ENCODE measurements at regions not wholly inside any gene's neighbourhood (a gene's known extent, or its start where the extent isn't known, plus 50 kb on each side); places are given as distances from the start of the nearest gene placed in this dataset.

DNA sequence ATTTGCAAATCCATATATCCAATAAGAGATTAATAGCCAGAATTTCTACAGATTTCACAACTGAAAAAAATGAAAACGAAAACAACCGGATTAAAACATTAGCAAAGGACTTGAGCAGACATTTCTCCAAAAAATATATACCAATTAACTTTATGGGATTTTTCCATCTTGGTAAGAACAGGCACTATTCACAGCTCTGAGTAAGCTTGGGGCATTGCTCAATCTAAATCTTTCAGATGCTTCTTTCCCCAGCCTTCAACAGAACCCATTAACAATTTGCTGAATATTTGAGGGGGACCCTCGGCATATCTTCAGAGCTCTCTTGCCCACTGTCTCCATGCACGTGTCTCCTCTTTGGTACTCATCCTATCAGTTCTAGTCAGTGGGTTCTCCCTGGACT lies 111.7 kb upstream of the CD93 start:
- Histone ChIP-seq H3K9ac (ENCODE audit: low read depth, low read length) (no peak overlapping the region), H3K36me3 (ENCODE audit: control insufficient read depth, insufficient read depth, low read length) (no peaks in the 10 kb centered on the region), H3K4me1 (ENCODE audit: control insufficient read depth, insufficient read depth, low read length) (no peaks in the 10 kb centered on the region), H2AK5ac (ENCODE audit: low read depth, low read length) (no peak overlapping the region), H3K4me3 (ENCODE audit: insufficient read depth, low read depth, low read length) (no peak overlapping the region), H3K18ac (ENCODE audit: low read depth, low read length) (no peak overlapping the region), H2BK5ac (ENCODE audit: low read depth, low read length, poor library complexity, severe bottlenecking) (no peak overlapping the region), H3K27ac (ENCODE audit: insufficient read depth, low read length) (no peak overlapping the region), H3K79me1 (ENCODE audit: low read depth in 1 of 2, low read length in 2 of 2) (no peaks in the 10 kb centered on the region), H4K5ac (ENCODE audit: low read depth, low read length) (no peak overlapping the region), H3K14ac (replicated peaks; ENCODE audit: low read depth, low read length) (no peak overlapping the region), H4K20me1 (ENCODE audit: insufficient read depth, low read length) (no peaks in the 10 kb centered on the region), H3K27me3 (ENCODE audit: control insufficient read depth, insufficient read depth, low read length) (peaks cover 37% of the 10 kb centered on the region), H2AK9ac (replicated peaks; ENCODE audit: low read depth, low read length, poor library complexity) (no peak overlapping the region), H3K4ac (ENCODE audit: low read depth, low read length) (no peak overlapping the region), H2BK20ac (ENCODE audit: low read depth, low read length) (no peak overlapping the region), H2AFZ (replicated peaks; ENCODE audit: low read length, poor library complexity) (no peak overlapping the region), H3K23ac (ENCODE audit: low read depth, low read length) (no peak overlapping the region), H4K8ac (ENCODE audit: low read depth in 2 of 2, low read length in 2 of 2) (no peak overlapping the region), H3K9me3 (ENCODE audit: control insufficient read depth, insufficient read depth, low read length) (no peaks in the 10 kb centered on the region), H4K91ac (ENCODE audit: insufficient read depth, low read depth, low read length) (no peak overlapping the region), H3K56ac (ENCODE audit: extremely low read depth, insufficient read depth, low read length) (no peak overlapping the region), H3K9me1 (ENCODE audit: insufficient read depth, low read length) (no peaks in the 10 kb centered on the region), H2BK15ac (ENCODE audit: low read depth, low read length) (no peak overlapping the region), H2BK120ac (ENCODE audit: low read depth, low read length) (no peak overlapping the region), H3K4me2 (ENCODE audit: low read depth, low read length) (no peak overlapping the region)
- BruUV-seq (replicated peaks), result no TSS peak
- CTCF ChIA-PET, result no interaction called here
- in situ Hi-C loops (cut with MboI; ENCODE audit: low sequenced_read_pairs) (loop anchor here (25.0 kb wide), 1 partner anchor 111 kb away; the partner anchor contains the start of gene CD93), dilution Hi-C loops (cut with HindIII; ENCODE audit: low sequenced_read_pairs, unreplicated experiment) (no loop called here), intact Hi-C loops (cut with micrococcal nuclease) (no loop called here)
- POLR2A ChIA-PET (ENCODE audit: unreplicated experiment), result no interaction called here
- ATAC-seq (ENCODE audit: low read depth), result no peak
- no peak for DNase-seq
- WGBS, 2 experiments (ENCODE audit: extremely low coverage in 2 of 2, insufficient read length in 1 of 2), result 80% methylated on average over 1 of the region's 4 CpGs; no CpG with 5 or more reads in 1 of the 2 experiments
- TF ChIP-seq SMC3 (IDR thresholded peaks at IDR 0.05; ENCODE audit: low read depth, low read length) (no peak), POLR2A (IDR thresholded peaks at IDR 0.05; ENCODE audit: low read depth, low read length) (no peak)
- TF ChIP-seq, protein P1, sequence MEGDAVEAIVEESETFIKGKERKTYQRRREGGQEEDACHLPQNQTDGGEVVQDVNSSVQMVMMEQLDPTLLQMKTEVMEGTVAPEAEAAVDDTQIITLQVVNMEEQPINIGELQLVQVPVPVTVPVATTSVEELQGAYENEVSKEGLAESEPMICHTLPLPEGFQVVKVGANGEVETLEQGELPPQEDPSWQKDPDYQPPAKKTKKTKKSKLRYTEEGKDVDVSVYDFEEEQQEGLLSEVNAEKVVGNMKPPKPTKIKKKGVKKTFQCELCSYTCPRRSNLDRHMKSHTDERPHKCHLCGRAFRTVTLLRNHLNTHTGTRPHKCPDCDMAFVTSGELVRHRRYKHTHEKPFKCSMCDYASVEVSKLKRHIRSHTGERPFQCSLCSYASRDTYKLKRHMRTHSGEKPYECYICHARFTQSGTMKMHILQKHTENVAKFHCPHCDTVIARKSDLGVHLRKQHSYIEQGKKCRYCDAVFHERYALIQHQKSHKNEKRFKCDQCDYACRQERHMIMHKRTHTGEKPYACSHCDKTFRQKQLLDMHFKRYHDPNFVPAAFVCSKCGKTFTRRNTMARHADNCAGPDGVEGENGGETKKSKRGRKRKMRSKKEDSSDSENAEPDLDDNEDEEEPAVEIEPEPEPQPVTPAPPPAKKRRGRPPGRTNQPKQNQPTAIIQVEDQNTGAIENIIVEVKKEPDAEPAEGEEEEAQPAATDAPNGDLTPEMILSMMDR (conservative IDR thresholded peaks at IDR 0.05; ENCODE audit: low read depth, low read length), result no peak
